GM23338 (cell line): ENCODE measurements at regions not wholly inside any gene's neighbourhood (a gene's known extent, or its start where the extent isn't known, plus 50 kb on each side); places are given as distances from the start of the nearest gene placed in this dataset.

ENCODE experiments used
- ATAC-seq: fragments of 200-7000 bp; cut with Tn5 transposase; 3 replicates; pipeline ENCODE4 v1.9.1; 2020
- DNase-seq: peaks from one replicate; pipeline ENCODE4 v3.0.0-alpha.2; 2015; ENCODE audit warnings: low spot score
- H2AFZ ChIP-seq: fragments of 200-600 bp; sonication (generic); 2 replicates; pipeline ENCODE4 v1.8.0; 2016; ENCODE audit warnings: antibody characterized with exemption, mild to moderate bottlenecking, moderate library complexity
- H3F3A ChIP-seq: fragments of 200-600 bp; sonication (generic); replicated peaks from 2 replicates; pipeline ENCODE4 v1.8.0; 2017; ENCODE audit warnings: antibody characterized with exemption, mixed run types, low read depth
- H3K27ac ChIP-seq: fragments of 200-600 bp; sonication (generic); 2 replicates; pipeline ENCODE4 v1.6.1; 2016; ENCODE audit warnings: low read depth
- H3K27me3 ChIP-seq: fragments of 200-600 bp; sonication (generic); 2 replicates; pipeline ENCODE4 v1.8.0; 2016; ENCODE audit warnings: mild to moderate bottlenecking, mixed run types, moderate library complexity; ENCODE audit not compliant: insufficient read depth
- H3K36me3 ChIP-seq: fragments of 200-600 bp; sonication (generic); 2 replicates; pipeline ENCODE4 v1.8.0; 2016; ENCODE audit warnings: mild to moderate bottlenecking; ENCODE audit not compliant: insufficient read depth
- H3K4me1 ChIP-seq: fragments of 200-600 bp; sonication (generic); 2 replicates; pipeline ENCODE4 v1.8.0; 2016; ENCODE audit warnings: mild to moderate bottlenecking, moderate library complexity; ENCODE audit not compliant: insufficient read depth
- H3K4me2 ChIP-seq: fragments of 200-600 bp; sonication (generic); 2 replicates; pipeline ENCODE4 v1.7.1; 2017; ENCODE audit warnings: mixed run types
- H3K4me3 ChIP-seq: fragments of 200-600 bp; sonication (generic); 2 replicates; pipeline ENCODE4 v1.6.1; 2016; ENCODE audit warnings: mixed run types
- H3K79me2 ChIP-seq: fragments of 200-600 bp; sonication (generic); replicated peaks from 2 replicates; pipeline ENCODE4 v1.8.0; 2017; ENCODE audit warnings: mild to moderate bottlenecking; ENCODE audit not compliant: insufficient read depth
- H3K9me2 ChIP-seq: fragments of 200-600 bp; sonication (generic); 2 replicates; pipeline ENCODE4 v1.8.0; 2017; ENCODE audit not compliant: insufficient read depth
- H4K20me1 ChIP-seq: fragments of 200-600 bp; sonication (generic); replicated peaks from 2 replicates; pipeline ENCODE4 v1.8.0; 2017; ENCODE audit warnings: mild to moderate bottlenecking; ENCODE audit not compliant: insufficient read depth
- H3K27ac Mint-ChIP-seq: 2 replicates; pipeline ENCODE4 v1.8.0; 2020; ENCODE audit warnings: inconsistent platforms, mild to moderate bottlenecking, moderate library complexity, mixed read lengths
- H3K27me3 Mint-ChIP-seq: 3 replicates; pipeline ENCODE4 v1.8.0; 2022; ENCODE audit warnings: low read depth, mild to moderate bottlenecking, moderate library complexity, mixed read lengths, inconsistent platforms; ENCODE audit not compliant: insufficient read depth, poor library complexity
- H3K36me3 Mint-ChIP-seq: 3 replicates; pipeline ENCODE4 v1.8.0; 2021; ENCODE audit warnings: low read depth, mild to moderate bottlenecking, inconsistent platforms, moderate library complexity, mixed read lengths
- H3K4me1 Mint-ChIP-seq: 3 replicates; pipeline ENCODE4 v1.8.0; 2020; ENCODE audit warnings: mild to moderate bottlenecking, inconsistent platforms, mixed read lengths
- H3K4me3 Mint-ChIP-seq: 3 replicates; pipeline ENCODE4 v1.8.0; 2021; ENCODE audit warnings: moderate library complexity, mild to moderate bottlenecking, inconsistent platforms, mixed read lengths
- H3K9me3 Mint-ChIP-seq: 3 replicates; pipeline ENCODE4 v1.8.0; 2020; ENCODE audit warnings: moderate library complexity, mild to moderate bottlenecking, inconsistent platforms, mixed read lengths
- CREB1 ChIP-seq: fragments of 250-450 bp; sonication (Bioruptor Pico); IDR thresholded peaks from 2 replicates; pipeline ENCODE4 v1.5.0; 2020; ENCODE audit warnings: low read depth, mild to moderate bottlenecking, moderate library complexity
- CTCF ChIP-seq, 2 experiments: fragments of 200-600 bp in 1 of 2; sonication (generic) in 1 of 2; conservative IDR thresholded peaks; 2 replicates each; pipeline versions ENCODE4 v1.5.1 to v1.6.1; 2016 to 2017; ENCODE audit warnings: antibody characterized with exemption in 2 of 2, low read depth in 2 of 2, mild to moderate bottlenecking in 2 of 2, moderate library complexity in 1 of 2
- EZH2 ChIP-seq: fragments of 200-600 bp; sonication (generic); IDR thresholded peaks from one replicate; pipeline ENCODE4 v1.8.0; 2017; ENCODE audit warnings: antibody characterized with exemption, mild to moderate bottlenecking, low read depth; ENCODE audit not compliant: unreplicated experiment
- EZH2phosphoT487 ChIP-seq: fragments of 200-600 bp; sonication (generic); IDR thresholded peaks from one replicate; pipeline ENCODE4 v1.8.1; 2018; ENCODE audit warnings: antibody characterized with exemption; ENCODE audit not compliant: unreplicated experiment
- NANOG ChIP-seq: IDR thresholded peaks from 2 replicates; pipeline ENCODE4 v1.6.1; 2016; ENCODE audit warnings: antibody characterized with exemption, borderline replicate concordance
- POLR2AphosphoS5 ChIP-seq: IDR thresholded peaks from 2 replicates; pipeline ENCODE4 v1.6.1; 2016; ENCODE audit warnings: antibody characterized with exemption, low read depth
- STAT1 ChIP-seq: IDR thresholded peaks from one replicate; pipeline ENCODE4 v1.6.1; 2016; ENCODE audit warnings: antibody characterized with exemption; ENCODE audit not compliant: unreplicated experiment
- ZNF114 ChIP-seq: fragments of 250-450 bp; sonication (Bioruptor Pico); IDR thresholded peaks from 2 replicates; pipeline ENCODE4 v1.5.0; 2020; ENCODE audit warnings: mild to moderate bottlenecking, moderate library complexity
- TF ChIP-seq, protein P1 (sequence below): IDR thresholded peaks from 2 replicates; pipeline ENCODE4 v1.6.1; 2016; ENCODE audit warnings: antibody characterized with exemption
- TF ChIP-seq, protein P2 (sequence below): IDR thresholded peaks from one replicate; pipeline ENCODE4 v1.6.1; 2018; ENCODE audit warnings: antibody characterized with exemption; ENCODE audit not compliant: unreplicated experiment

DNA sequence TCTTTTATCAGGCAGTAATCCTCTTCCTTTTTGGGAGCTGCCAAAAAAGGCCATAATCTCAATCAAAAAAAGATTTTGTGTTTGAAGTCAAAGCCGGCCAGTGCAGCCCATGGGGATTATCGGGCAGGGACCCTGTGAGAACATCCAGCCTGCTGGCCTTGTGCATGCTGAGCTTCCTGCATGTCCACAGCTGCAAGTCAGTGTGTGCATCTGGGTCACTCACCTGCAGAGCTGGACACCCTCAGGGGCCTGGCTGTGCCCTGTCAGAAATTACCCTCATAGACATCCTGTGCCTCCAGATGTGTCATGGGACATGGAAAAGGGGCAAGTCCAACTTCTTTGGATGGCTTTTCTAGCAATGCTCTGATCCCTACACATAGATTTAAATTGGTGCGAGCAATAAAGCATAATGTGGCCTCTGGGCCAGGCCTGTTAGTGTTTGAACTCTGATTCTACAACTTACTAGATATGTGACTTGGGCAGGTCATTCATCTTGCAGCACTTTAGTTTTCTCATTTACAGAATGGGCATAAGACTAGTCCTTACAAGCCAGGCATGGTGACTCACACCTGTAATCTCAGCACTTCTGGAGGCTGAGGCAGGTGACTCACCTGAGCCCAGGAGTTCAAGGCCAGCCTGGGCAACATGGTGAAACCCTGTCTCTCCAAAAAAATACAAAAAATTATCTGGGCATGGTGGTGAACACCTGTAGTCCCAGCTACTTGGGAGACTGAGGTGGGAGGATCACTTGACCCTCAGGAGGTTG lies 81.6 kb upstream of the LARGE1 start:
- H3K4me3 ChIP-seq = no peak overlapping the region
- no peak overlapping the region for H3K27ac Mint-ChIP-seq
- H3K27me3 ChIP-seq = no peaks in the 10 kb centered on the region
- no peak overlapping the region for H2AFZ ChIP-seq
- H3K4me1 ChIP-seq = no peaks in the 10 kb centered on the region
- no peak for TF ChIP-seq POLR2AphosphoS5
- peaks cover 43% of the 10 kb centered on the region for H3K36me3 Mint-ChIP-seq
- peaks cover 5% of the 10 kb centered on the region; the same call in 1 of the 2 replicates for H3K36me3 ChIP-seq
- no peak for DNase-seq
- no peaks in the 10 kb centered on the region for H4K20me1 ChIP-seq
- no peaks in the 10 kb centered on the region; the same call in 2 of the 3 replicates for H3K4me1 Mint-ChIP-seq
- peaks cover 88% of the 10 kb centered on the region for H3K9me3 Mint-ChIP-seq
- no peak for ATAC-seq
- no peaks in the 10 kb centered on the region for H3K79me2 ChIP-seq
- H3F3A ChIP-seq = no peaks in the 10 kb centered on the region
- no peak overlapping the region for H3K4me3 Mint-ChIP-seq
- H3K27ac ChIP-seq = no peak overlapping the region
- no peaks in the 10 kb centered on the region for H3K9me2 ChIP-seq
- H3K27me3 Mint-ChIP-seq = no peaks in the 10 kb centered on the region
- H3K4me2 ChIP-seq = no peak overlapping the region

GRCh38 chr22:34004058-34004457 lies 83.8 kb upstream of the LARGE1 start:
- H3K4me1 ChIP-seq = no peaks in the 10 kb centered on the region
- H3K4me3 Mint-ChIP-seq = no peak overlapping the region
- no peak overlapping the region for H3K27ac Mint-ChIP-seq
- DNase-seq = no peak
- peaks cover 7% of the 10 kb centered on the region; the same call in 1 of the 2 replicates for H3K36me3 ChIP-seq
- H3K4me2 ChIP-seq = no peak overlapping the region
- no peaks in the 10 kb centered on the region for H4K20me1 ChIP-seq
- H3K27me3 ChIP-seq = no peaks in the 10 kb centered on the region
- H3F3A ChIP-seq = no peaks in the 10 kb centered on the region
- peaks cover 88% of the 10 kb centered on the region for H3K9me3 Mint-ChIP-seq
- no peaks in the 10 kb centered on the region; the same call in 2 of the 3 replicates for H3K4me1 Mint-ChIP-seq
- H2AFZ ChIP-seq = no peak overlapping the region
- no peaks in the 10 kb centered on the region for H3K79me2 ChIP-seq
- peaks cover 53% of the 10 kb centered on the region for H3K36me3 Mint-ChIP-seq
- H3K9me2 ChIP-seq = peaks cover 3% of the 10 kb centered on the region; the same call in 1 of the 2 replicates
- no peak overlapping the region for H3K4me3 ChIP-seq
- H3K27ac ChIP-seq = no peak overlapping the region
- TF ChIP-seq, protein P1, sequence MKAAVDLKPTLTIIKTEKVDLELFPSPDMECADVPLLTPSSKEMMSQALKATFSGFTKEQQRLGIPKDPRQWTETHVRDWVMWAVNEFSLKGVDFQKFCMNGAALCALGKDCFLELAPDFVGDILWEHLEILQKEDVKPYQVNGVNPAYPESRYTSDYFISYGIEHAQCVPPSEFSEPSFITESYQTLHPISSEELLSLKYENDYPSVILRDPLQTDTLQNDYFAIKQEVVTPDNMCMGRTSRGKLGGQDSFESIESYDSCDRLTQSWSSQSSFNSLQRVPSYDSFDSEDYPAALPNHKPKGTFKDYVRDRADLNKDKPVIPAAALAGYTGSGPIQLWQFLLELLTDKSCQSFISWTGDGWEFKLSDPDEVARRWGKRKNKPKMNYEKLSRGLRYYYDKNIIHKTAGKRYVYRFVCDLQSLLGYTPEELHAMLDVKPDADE = no peak
- TF ChIP-seq CREB1 (CRISPR knock-in tag) = no peak
- H3K27me3 Mint-ChIP-seq = no peaks in the 10 kb centered on the region
- no peak for ATAC-seq

GRCh38 chr22:34010259-34010658 lies 90.0 kb upstream of the LARGE1 start:
- Histone ChIP-seq H3K79me2 (no peaks in the 10 kb centered on the region), H3K27ac (no peak overlapping the region), H3F3A (no peaks in the 10 kb centered on the region), H3K4me3 (no peak overlapping the region), H3K4me1 (no peaks in the 10 kb centered on the region), H3K36me3 (peaks cover 10% of the 10 kb centered on the region), H2AFZ (no peak overlapping the region), H4K20me1 (no peaks in the 10 kb centered on the region), H3K27me3 (no peaks in the 10 kb centered on the region), H3K4me2 (no peak overlapping the region), H3K9me2 (peaks cover 9% of the 10 kb centered on the region; the same call in 1 of the 2 replicates)
- DNase-seq = no peak
- TF ChIP-seq EZH2phosphoT487 (no peak), POLR2AphosphoS5 (no peak), CREB1 (CRISPR knock-in tag) (no peak), NANOG (no peak), EZH2 (no peak), CTCF (conservative IDR thresholded peaks at IDR 0.05; ENCODE audit: low read depth in 2 of 2) (no peak), STAT1 (no peak), ZNF114 (no peak)
- TF ChIP-seq, protein P2, sequence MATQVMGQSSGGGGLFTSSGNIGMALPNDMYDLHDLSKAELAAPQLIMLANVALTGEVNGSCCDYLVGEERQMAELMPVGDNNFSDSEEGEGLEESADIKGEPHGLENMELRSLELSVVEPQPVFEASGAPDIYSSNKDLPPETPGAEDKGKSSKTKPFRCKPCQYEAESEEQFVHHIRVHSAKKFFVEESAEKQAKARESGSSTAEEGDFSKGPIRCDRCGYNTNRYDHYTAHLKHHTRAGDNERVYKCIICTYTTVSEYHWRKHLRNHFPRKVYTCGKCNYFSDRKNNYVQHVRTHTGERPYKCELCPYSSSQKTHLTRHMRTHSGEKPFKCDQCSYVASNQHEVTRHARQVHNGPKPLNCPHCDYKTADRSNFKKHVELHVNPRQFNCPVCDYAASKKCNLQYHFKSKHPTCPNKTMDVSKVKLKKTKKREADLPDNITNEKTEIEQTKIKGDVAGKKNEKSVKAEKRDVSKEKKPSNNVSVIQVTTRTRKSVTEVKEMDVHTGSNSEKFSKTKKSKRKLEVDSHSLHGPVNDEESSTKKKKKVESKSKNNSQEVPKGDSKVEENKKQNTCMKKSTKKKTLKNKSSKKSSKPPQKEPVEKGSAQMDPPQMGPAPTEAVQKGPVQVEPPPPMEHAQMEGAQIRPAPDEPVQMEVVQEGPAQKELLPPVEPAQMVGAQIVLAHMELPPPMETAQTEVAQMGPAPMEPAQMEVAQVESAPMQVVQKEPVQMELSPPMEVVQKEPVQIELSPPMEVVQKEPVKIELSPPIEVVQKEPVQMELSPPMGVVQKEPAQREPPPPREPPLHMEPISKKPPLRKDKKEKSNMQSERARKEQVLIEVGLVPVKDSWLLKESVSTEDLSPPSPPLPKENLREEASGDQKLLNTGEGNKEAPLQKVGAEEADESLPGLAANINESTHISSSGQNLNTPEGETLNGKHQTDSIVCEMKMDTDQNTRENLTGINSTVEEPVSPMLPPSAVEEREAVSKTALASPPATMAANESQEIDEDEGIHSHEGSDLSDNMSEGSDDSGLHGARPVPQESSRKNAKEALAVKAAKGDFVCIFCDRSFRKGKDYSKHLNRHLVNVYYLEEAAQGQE = no peak
- H3K36me3 Mint-ChIP-seq = peaks cover 39% of the 10 kb centered on the region
- H3K4me3 Mint-ChIP-seq = no peak overlapping the region
- no peak for ATAC-seq
- H3K4me1 Mint-ChIP-seq = no peaks in the 10 kb centered on the region; the same call in 2 of the 3 replicates
- no peak overlapping the region for H3K27ac Mint-ChIP-seq
- peaks cover 66% of the 10 kb centered on the region for H3K9me3 Mint-ChIP-seq
- H3K27me3 Mint-ChIP-seq = no peaks in the 10 kb centered on the region
